HG02938 (cell line): ENCODE measurements at regions not wholly inside any gene's neighbourhood (a gene's known extent, or its start where the extent isn't known, plus 50 kb on each side); places are given as distances from the start of the nearest gene placed in this dataset.
"Not testable (repeated sequence)": the region's sequence is repeated elsewhere in the genome, so short reads cannot be mapped to it uniquely, and the experiment has no call there.

Source experiments
- ATAC-seq: cut with Tn5 transposase; IDR thresholded peaks from one replicate; pipeline ENCODE4 v1.9.1; 2021; ENCODE audit warnings: mild to moderate bottlenecking, moderate library complexity; ENCODE audit not compliant: unreplicated experiment

DNA sequence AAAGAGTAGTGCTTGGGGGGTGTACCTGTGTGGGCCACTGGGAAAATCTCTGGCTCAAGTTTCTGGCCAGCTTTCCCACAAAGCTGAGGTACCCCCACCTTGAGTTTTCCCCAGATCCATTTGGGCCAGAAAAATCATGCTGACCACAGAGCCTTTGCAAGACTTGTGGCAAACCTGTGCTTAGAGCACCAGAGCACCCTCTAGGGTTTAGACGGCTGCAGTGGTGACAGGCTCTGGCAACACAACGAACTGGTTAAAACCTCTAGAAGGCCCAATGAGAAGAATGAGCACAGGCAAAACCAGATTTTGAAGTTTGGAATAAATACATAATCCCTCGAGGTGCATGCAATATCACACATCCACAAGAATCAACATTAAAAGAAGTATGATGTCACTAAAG, 290.7 kb upstream of the FOLH1 start:
- no peak for ATAC-seq

GRCh38 chr11:49505231-49505630, 296.8 kb upstream of the FOLH1 start:
- no peak for ATAC-seq

- peak; percentile 94 for ATAC-seq
These were observed 317.9 kb upstream of the FOLH1 start for GRCh38 chr11:49526240-49526829.

GRCh38 chr11:49533204-49533603, 324.8 kb upstream of the FOLH1 start:
- ATAC-seq, result no peak

DNA sequence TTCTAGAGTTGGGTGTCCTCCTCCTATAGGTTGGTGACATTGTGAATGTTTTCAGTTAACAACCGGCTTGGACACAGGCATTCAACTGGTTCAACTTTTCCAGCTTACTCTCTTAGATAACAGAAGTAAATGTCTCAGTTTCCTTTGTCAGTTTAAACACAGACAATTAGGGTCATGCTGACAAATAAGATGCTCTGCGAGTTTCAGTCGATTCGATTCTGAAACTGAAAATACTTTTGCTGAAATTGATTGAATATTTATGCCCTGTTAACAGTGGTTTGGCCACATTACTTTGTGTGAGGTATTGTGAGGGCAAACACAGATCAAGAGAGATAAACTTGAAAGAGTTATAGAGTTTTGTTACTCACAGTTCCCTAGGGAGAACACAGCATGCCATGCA, 330.5 kb upstream of the FOLH1 start:
- ATAC-seq, result not testable (repeated sequence)

GRCh38 chr11:49558261-49558847, 350.0 kb upstream of the FOLH1 start:
- ATAC-seq, result not testable (repeated sequence)

DNA sequence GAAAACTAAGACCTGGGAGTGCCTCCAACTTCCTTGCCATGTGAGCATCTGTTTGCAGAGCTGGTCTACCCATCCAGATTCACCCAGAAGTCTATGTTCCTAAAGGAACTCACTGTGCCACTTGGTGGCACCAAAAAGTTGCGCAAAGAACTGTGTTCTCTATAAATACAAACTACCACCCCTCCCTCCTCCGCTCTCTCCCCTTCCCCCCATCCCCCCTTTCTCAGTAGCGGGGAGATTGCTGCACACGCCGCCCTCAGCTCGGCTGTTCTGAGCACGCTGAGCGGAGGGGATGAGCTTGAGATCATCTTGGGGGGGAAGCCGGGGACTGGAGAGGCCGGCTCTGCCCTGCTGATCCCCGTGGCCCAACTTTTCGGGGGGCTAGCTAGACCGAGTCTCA, 352.2 kb upstream of the FOLH1 start:
- ATAC-seq, result not testable (repeated sequence)

DNA sequence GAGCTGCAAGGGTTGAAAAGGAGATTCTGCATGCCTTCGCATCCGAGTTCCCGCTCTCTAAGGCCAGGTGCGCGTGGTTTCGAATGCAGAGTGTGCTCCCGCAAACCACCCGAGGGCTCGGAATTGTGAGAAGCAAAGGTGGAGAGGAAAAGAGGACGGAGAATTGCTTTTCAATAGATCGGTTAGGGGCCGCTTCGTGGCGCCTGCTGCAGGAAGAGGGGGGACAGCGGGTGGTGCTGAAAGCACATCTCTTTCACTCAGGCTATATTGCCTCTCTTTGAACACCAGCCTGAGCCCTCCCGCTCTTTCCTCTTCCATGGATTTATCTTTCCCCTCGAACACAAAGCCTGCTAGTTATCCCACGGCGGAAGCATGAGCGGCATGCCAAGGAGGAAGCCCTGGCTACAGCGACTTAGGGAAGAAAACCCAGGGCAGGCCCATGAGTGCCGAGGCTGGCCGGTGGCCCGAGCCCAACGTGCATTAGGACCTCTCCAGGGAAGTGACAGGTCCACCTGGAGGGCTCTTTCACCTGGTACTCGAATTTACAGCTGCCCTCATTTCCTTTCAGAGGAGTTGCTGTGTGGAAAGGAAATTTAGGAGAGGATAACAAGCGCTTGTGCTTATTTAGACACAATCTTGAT, 353.0 kb upstream of the FOLH1 start:
- ATAC-seq, result not testable (repeated sequence)

- not testable (repeated sequence) for ATAC-seq
These were observed 353.9 kb upstream of the FOLH1 start for GRCh38 chr11:49562262-49562661.

DNA sequence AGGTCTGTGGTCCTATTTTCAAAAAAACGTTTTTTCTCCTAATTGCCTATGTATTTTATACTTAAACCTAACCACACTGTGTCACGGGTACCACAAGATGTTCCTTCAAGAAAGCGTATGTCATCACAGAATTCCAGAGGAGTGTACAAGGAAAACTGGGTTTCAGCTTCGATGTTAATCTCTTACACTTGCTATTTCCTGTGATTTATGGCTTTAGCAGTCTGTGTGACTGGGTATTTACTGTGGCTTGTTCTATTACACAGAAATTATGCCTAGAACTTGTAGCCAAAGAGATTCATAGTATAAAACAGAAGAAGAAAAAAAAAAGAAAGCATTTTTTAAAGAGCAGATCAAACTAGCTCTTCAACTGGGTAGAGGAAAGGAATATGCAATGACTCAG, 371.1 kb upstream of the FOLH1 start:
- not testable (repeated sequence) for ATAC-seq

- not testable (repeated sequence) for ATAC-seq
These were observed 366.7 kb upstream of the OR4C13 start for GRCh38 chr11:49585495-49585894.

GRCh38 chr11:49608892-49609291, 343.3 kb upstream of the OR4C13 start:
- not testable (repeated sequence) for ATAC-seq

- not testable (repeated sequence) for ATAC-seq
These were observed 328.3 kb upstream of the OR4C13 start for GRCh38 chr11:49623872-49624271.

DNA sequence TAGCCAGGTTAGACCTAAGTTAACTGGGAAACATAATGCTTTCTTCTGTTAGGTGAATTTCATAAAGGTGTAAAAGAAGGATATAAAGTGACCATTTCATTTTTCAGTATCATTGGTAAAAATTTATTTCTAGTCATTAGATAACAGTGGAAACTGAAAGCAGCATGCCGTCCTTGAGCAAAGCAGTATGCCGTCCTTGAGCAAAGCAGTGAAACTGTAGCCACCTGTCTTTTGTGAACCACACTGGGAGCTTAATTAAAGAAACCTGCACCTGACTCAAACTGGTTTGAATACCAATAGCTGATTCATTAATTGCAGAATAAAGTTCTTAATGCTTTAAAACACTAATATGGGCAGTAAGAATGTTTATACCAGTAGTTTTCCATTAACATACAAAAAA, 281.5 kb upstream of the OR4C13 start:
- not testable (repeated sequence) for ATAC-seq

DNA sequence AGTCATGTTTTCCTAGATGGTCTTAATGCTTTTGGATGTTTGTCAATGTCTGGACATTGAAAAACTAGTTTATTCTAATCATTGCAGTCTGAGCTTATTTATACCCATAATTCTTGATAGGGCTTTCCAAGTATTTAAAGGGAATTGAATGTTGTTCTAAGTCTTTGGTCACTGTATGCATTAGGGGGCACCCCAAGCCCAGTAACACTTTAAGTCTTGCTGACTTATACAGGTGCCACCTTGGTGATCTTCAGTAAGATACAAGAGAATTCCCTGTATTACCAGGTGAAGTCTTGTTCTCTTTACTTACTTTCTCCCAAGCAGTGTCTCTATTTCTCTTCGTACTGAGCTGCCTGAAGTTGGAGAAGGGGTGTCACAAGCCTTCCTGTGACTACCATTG, 250.1 kb upstream of the OR4C13 start:
- not testable (repeated sequence) for ATAC-seq

DNA sequence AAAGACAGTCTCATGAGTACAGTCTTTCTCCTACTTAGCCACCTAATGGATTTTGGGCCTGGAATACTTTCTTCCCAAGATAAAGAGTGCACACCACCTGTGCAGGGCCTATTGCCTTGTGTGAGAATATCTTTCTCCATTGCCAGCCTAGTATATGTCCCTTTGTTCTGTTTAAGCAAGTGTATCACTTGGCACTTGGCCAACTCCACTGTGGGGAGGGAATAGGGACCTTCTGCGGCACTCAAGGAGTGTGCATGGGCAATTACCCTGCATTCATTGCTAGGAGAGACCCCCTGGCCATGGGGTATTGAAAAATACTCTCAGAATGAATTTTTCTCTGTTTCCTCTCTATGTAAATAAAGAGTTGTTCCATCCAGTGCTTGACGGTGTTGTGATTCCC, 201.7 kb upstream of the OR4C13 start:
- ATAC-seq, result not testable (repeated sequence)

- ATAC-seq, result not testable (repeated sequence)
These were observed 201.2 kb upstream of the OR4C13 start for GRCh38 chr11:49750960-49751359.

GRCh38 chr11:49780791-49781190, 171.4 kb upstream of the OR4C13 start:
- ATAC-seq, result not testable (repeated sequence)

DNA sequence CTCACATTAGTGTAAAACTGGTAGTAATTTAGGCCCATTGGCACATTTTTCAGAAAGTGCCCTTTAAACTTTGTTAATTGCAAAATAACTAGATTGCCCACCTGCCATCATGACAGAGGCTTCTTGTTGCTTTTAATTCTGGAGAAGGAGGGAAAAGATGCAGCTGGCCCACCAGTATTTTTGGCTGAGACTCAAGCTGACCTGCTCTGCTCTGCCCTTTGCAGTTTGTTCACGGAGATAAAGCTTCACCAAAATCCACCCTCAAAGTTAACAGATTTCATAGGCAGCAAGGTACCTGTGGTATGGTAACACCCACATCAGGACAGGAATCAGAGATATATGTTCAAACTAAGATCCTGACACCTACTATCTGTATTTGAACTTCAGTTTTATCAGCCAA, 170.2 kb upstream of the OR4C13 start:
- ATAC-seq, result not testable (repeated sequence)

DNA sequence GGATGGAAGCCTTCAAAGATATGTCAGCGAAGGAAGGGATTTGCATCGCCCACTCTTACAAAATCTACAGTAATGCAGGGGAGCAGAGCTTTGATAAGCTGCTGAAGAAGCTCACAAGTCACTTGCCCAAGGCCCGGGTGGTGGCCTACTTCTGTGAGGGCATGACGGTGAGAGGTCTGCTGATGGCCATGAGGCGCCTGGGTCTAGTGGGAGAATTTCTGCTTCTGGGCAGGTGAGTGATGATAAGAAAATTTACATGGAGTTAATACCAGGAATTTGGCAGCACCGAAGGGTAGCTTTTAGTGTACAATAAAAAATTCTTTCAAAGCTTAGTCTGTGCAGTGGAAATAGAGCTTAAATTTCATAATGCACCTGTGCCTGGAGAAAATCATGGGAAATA, 168.3 kb upstream of the OR4C13 start:
- ATAC-seq, result not testable (repeated sequence)

GRCh38 chr11:49789787-49790186, 162.4 kb upstream of the OR4C13 start:
- ATAC-seq, result not testable (repeated sequence)

DNA sequence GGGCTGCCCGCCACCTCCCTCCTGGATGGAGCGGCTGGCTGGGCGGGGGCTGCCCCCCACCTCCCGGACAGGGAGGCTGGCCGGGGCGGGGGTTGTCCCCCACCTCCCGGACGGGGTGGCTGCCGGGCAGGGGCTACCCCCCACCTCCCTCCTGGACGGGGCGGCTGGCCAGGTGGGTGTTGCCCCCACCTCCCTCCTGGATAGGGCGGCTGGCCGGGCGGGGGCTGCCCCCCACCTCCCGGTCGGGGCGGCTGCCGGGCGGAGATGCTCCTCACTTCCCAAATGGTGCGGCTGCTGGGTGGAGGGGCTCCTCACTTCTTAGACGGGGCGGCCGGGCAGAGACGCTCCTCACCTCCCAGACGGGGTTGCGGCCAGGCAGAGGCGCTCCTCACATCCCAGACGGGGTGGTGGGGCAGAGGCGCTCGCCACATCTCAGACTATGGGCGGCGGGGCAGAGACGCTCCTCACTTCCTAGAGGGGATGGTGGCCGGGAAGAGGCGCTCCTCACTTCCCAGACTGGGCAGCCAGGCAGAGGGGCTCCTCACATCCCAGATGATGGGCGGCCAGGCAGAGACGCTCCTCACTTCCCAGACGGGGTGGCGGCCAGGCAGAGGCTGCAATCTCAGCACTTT, 153.9 kb upstream of the OR4C13 start:
- not testable (repeated sequence) for ATAC-seq
